NCI-H1436 (cell line): ENCODE measurements at regions not wholly inside any gene's neighbourhood (a gene's known extent, or its start where the extent isn't known, plus 50 kb on each side); places are given as distances from the start of the nearest gene placed in this dataset.
"Not testable (repeated sequence)": the region's sequence is repeated elsewhere in the genome, so short reads cannot be mapped to it uniquely, and the experiment has no call there.

Experiments
- DNase-seq: peaks from one replicate; lab custom pipeline; 2025; lab: John Stamatoyannopoulos, UW

- DNase-seq = no peak
Measured at GRCh38 chr10:31686599-31686998, 242.0 kb downstream of the ARHGAP12 start.

GRCh38 chr10:31683682-31684081, 244.9 kb downstream of the ARHGAP12 start:
- DNase-seq = no peak

- no peak for DNase-seq
Measured at GRCh38 chr10:31679936-31680335, 248.7 kb downstream of the ARHGAP12 start.

- DNase-seq = no peak
Measured at GRCh38 chr10:31678575-31679516, 249.8 kb downstream of the ARHGAP12 start.

GRCh38 chr10:31678139-31678536, 250.5 kb downstream of the ARHGAP12 start:
- DNase-seq = no peak

GRCh38 chr10:31677195-31678138, 251.2 kb downstream of the ARHGAP12 start:
- DNase-seq = no peak

- DNase-seq = no peak
Measured at GRCh38 chr10:31675726-31676125, 252.9 kb downstream of the ARHGAP12 start.

GRCh38 chr10:31669357-31669756, 259.3 kb downstream of the ARHGAP12 start:
- no peak for DNase-seq

GRCh38 chr10:31668326-31668725, 260.3 kb downstream of the ARHGAP12 start:
- no peak for DNase-seq

GRCh38 chr10:31665764-31666279, 262.8 kb downstream of the ARHGAP12 start:
- not testable (repeated sequence) for DNase-seq

GRCh38 chr10:31664803-31665202, 263.8 kb downstream of the ARHGAP12 start:
- no peak for DNase-seq

- DNase-seq = not testable (repeated sequence)
Measured at GRCh38 chr10:31664071-31664470, 264.6 kb downstream of the ARHGAP12 start.

- DNase-seq = no peak
Measured at GRCh38 chr10:31660300-31660699, 268.3 kb downstream of the ARHGAP12 start.

- DNase-seq = no peak
Measured at GRCh38 chr10:31659665-31660064, 269.0 kb downstream of the ARHGAP12 start.

GRCh38 chr10:31657434-31657872, 271.2 kb downstream of the ARHGAP12 start:
- no peak for DNase-seq

- no peak for DNase-seq
Measured at GRCh38 chr10:31656851-31657433, 271.7 kb downstream of the ARHGAP12 start.

- DNase-seq = no peak
Measured at GRCh38 chr10:31652038-31652437, 276.6 kb downstream of the ARHGAP12 start.

- no peak for DNase-seq
Measured at GRCh38 chr10:31650010-31650409, 278.6 kb downstream of the ARHGAP12 start.

GRCh38 chr10:31648966-31649365, 279.7 kb downstream of the ARHGAP12 start:
- no peak for DNase-seq

GRCh38 chr10:31647861-31648260, 280.8 kb downstream of the ARHGAP12 start:
- no peak for DNase-seq

GRCh38 chr10:31646519-31646918, 282.1 kb downstream of the ARHGAP12 start:
- no peak for DNase-seq

- no peak for DNase-seq
Measured at GRCh38 chr10:31645786-31646185, 282.8 kb downstream of the ARHGAP12 start.
